Retinal pigment epithelial cell (primary cell): ENCODE measurements at regions not wholly inside any gene's neighbourhood (a gene's known extent, or its start where the extent isn't known, plus 50 kb on each side); places are given as distances from the start of the nearest gene placed in this dataset.

Source experiments
- DNase-seq: peaks from one replicate; pipeline ENCODE4 v3.0.0-alpha.2; 2010; ENCODE audit warnings: low read depth
- H3K4me3 ChIP-seq: 2 replicates; pipeline ENCODE4 v1.5.1; 2011; ENCODE audit warnings: mild to moderate bottlenecking, low read length, control low read depth, moderate library complexity
- TF ChIP-seq, protein P1 (sequence below): conservative IDR thresholded peaks from 2 replicates; pipeline ENCODE4 v1.5.1; 2011; ENCODE audit warnings: low read depth, low read length, control low read depth, inconsistent platforms

DNA sequence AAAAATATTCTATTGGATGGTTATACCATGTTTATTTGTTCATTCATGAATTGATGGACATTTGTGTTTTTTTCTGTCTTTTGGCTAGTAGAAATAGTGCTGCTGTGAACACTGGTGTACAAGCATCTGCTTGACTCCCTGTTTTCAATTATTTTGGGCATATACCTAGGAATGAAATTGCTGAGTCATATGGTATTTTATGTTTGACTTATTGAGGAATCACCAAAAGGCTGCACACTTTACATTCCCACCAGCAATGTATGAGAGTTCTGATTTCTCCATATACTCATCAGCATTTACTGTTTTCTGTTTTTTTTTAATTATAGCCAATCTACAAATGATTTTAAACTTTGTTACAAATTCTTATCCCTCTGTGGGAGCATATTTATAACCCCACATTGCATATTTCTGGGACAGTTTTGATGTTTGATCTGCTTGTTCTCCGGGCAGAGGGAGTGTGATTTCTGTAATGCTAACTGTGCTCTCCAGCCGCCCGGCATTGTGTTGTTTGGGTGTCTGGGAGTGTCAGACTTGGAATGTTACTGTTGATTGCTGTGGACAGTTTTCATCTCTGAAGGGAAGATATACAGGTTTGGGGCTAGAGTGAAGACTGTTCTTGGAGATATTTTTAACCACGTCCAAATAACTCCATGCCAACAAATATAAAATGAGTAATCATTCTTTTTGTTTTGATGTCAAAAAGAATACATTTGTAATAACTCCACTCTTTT lies 60.5 kb upstream of the PGRMC2 start:
- H3K4me3 ChIP-seq, result no peak overlapping the region
- no peak for DNase-seq
- TF ChIP-seq, protein P1, sequence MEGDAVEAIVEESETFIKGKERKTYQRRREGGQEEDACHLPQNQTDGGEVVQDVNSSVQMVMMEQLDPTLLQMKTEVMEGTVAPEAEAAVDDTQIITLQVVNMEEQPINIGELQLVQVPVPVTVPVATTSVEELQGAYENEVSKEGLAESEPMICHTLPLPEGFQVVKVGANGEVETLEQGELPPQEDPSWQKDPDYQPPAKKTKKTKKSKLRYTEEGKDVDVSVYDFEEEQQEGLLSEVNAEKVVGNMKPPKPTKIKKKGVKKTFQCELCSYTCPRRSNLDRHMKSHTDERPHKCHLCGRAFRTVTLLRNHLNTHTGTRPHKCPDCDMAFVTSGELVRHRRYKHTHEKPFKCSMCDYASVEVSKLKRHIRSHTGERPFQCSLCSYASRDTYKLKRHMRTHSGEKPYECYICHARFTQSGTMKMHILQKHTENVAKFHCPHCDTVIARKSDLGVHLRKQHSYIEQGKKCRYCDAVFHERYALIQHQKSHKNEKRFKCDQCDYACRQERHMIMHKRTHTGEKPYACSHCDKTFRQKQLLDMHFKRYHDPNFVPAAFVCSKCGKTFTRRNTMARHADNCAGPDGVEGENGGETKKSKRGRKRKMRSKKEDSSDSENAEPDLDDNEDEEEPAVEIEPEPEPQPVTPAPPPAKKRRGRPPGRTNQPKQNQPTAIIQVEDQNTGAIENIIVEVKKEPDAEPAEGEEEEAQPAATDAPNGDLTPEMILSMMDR, result no peak

- no peak for DNase-seq
- TF ChIP-seq, protein P1, result no peak
- no peak overlapping the region for H3K4me3 ChIP-seq
Observed at GRCh38 chr4:128347175-128347868, 59.7 kb upstream of the PGRMC2 start.

- no peak for DNase-seq
- TF ChIP-seq, protein P1, result no peak
- H3K4me3 ChIP-seq, result no peak overlapping the region
Observed at GRCh38 chr4:128346054-128346716, 58.6 kb upstream of the PGRMC2 start.

GRCh38 chr4:128345650-128346049 lies 58.0 kb upstream of the PGRMC2 start:
- TF ChIP-seq, protein P1, result no peak
- no peak overlapping the region for H3K4me3 ChIP-seq
- no peak for DNase-seq

GRCh38 chr4:128342762-128343161 lies 55.1 kb upstream of the PGRMC2 start:
- TF ChIP-seq, protein P1, result no peak
- no peak overlapping the region for H3K4me3 ChIP-seq
- no peak for DNase-seq

DNA sequence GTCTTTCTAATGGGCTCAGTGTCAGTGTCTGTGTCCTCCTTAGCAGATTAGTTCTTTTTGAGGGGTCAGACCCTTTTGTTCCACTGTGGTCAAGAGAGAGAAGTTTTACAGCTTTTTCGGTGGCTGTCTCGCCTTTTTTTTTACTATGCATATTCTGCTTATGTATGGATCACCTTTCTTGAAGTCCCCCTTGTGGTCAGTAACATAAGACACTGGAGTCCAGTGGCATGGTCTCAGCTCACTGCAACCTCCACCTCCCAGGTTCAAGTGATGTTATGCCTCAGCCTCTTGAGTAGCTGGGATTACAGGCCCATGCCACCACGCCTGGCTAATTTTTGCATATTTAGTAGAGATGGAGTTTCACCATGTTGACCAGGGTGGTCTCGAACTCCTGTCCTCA lies 54.0 kb upstream of the PGRMC2 start:
- no peak for DNase-seq
- H3K4me3 ChIP-seq, result no peak overlapping the region
- TF ChIP-seq, protein P1, result no peak
